IPS DF 19.7 (cell line): ENCODE measurements at regions not wholly inside any gene's neighbourhood (a gene's known extent, or its start where the extent isn't known, plus 50 kb on each side); places are given as distances from the start of the nearest gene placed in this dataset.

ENCODE experiments used
- DNase-seq: peaks from one replicate; pipeline ENCODE4 v3.0.0-alpha.2; 2013; ENCODE audit warnings: low read depth, low spot score

GRCh38 chr15:46703020-46703861 lies 1014.1 kb upstream of the SEMA6D start:
- DNase-seq = no peak

GRCh38 chr15:46703871-46704637 lies 1013.3 kb upstream of the SEMA6D start:
- DNase-seq = no peak

GRCh38 chr15:46707452-46707851 lies 1009.9 kb upstream of the SEMA6D start:
- no peak for DNase-seq

DNA sequence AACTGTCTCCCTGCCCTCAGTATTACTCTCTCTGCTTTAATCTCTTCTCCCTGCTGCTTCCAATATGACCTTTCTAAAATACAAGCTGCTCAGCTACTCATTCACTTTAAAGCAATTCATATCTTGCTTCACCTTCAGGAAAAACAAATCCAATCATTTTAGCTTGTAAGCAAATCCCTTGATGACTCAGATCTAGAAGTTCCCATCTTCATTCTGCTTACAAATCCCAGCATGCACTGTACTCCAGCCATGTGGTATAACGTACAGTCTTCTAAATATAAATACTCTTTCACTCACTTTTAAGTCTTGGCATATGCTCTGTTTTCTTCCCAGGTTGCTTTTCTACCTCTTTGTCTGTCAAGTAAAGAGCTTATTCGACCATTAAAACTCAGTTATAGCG lies 1009.1 kb upstream of the SEMA6D start:
- no peak for DNase-seq

GRCh38 chr15:46709460-46710083 lies 1007.7 kb upstream of the SEMA6D start:
- DNase-seq = no peak

DNA sequence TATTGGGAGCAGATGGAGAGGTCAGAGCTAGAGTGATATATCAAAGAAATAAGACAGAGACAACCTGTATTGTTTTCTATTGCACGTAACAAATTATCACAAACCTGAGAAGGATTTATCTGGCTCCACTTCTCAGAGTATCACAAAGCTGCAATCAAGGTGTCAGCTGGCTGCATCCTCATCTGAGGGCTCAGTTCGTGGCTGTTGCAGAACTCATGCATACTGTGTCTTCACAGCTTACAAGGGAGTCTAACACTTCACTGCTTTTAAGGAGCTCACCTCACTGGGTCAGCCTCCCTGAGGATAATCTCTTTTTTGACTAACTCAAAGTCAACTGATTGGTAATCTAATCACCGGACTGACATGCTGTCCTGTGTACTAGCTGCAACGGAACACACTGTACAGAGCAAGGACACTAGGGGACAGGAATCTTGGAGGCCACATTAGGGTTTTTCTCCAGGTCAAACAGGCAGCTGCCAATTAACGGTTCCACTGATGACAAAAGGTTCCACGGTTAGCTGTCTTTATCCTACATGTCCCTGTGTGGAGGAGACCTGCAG lies 1006.8 kb upstream of the SEMA6D start:
- DNase-seq = no peak

GRCh38 chr15:46713045-46713444 lies 1004.3 kb upstream of the SEMA6D start:
- DNase-seq = no peak

DNA sequence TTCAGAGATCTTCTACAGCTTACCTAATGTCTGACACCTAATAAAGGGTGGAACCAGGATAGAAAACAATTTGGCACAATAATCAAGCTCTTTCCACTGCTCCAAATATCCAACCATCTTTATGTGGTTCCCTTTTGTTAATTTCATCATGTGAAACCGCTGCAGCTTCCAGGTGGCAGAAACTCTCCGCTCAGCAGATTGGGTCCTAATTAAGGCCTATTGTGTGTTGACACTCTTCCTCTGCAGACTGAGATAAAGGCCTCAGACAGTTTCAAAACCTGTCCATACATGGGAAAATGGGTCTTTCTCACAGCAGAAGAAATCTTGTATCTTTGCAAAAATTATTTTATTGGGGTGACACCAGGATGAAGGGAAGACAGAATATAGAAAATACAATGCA lies 1002.4 kb upstream of the SEMA6D start:
- no peak for DNase-seq

- DNase-seq = no peak
Measured at GRCh38 chr15:46723308-46723707, 994.0 kb upstream of the SEMA6D start.

GRCh38 chr15:46732060-46732459 lies 985.2 kb upstream of the SEMA6D start:
- DNase-seq = no peak

DNA sequence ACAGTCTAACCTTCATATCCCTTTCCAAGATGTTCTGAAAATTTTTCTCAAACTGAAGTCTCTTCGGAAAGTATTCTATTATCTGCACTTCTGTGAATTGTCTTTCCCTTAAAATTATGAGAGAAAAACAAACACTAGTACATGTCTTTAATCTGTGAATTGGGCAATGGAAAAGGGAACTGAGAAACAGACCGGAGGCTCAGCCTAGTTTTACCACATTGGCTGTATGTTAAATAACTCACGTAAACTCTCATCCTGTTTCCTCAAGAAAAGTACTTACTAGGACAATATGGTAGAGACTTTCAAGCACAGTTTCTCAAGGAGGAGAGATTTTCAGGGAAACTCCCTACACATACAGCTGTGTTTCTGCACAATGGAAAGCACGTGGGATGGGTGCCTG lies 982.2 kb upstream of the SEMA6D start:
- no peak for DNase-seq

GRCh38 chr15:46751303-46751702 lies 966.0 kb upstream of the SEMA6D start:
- DNase-seq = no peak

- DNase-seq = no peak
Measured at GRCh38 chr15:46753946-46754345, 963.4 kb upstream of the SEMA6D start.

DNA sequence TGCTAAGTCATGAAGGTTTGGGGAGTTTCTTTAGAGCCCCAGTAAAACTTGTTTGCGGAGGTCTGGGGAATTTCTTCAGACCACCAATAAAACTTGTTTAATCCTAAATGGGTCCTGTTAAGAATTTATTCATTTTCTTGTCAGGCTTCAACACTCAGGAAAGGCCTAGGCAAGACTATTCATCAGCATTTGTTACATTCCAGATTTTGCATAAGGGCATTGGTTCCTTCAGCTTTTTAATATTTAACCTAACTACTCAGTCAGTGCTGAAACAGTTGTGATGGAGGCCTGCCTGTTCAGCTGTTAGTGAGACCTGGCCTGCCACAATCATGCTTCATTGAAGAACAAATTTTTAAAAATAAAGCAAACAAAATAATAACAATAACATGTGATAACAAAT lies 954.2 kb upstream of the SEMA6D start:
- DNase-seq = no peak

DNA sequence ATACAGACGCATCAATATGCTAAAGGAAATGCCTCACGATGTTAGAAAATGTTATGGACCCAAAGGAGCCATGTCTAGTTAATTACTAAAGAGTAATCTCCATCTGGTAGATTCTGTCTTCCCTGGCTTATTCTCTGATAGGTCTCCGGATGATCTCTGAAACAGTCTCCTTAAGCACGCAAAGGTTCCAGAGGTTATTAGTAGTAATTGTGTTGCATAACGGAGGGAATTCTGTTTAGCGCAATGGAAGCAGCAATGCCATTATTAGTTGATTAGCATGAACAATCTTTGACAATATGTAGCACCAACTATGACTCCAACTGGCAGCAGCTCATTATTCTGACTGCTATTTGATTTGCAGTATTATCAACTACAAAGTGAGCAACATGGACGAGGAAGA lies 952.5 kb upstream of the SEMA6D start:
- no peak for DNase-seq

DNA sequence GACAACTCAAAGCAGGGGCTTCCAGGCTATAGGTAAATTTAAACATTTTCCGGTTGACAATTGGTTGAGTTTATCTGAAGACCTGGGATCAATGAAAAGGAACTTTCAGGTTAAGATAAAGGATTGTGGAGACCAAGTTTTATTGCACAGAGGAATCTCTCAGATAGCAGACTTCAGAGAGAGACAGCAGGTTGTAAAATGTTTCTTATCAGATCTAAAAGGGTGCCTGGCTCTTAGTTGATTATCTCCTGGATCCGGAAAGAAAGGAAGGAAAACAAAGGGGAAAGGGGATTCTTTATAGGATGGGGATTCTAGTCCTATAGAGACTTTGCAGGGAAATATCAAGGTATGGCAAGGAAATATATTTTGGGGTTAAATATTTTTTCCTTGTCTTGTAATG lies 951.3 kb upstream of the SEMA6D start:
- DNase-seq = no peak

GRCh38 chr15:46768287-46768686 lies 949.0 kb upstream of the SEMA6D start:
- DNase-seq = peak; percentile 7

DNA sequence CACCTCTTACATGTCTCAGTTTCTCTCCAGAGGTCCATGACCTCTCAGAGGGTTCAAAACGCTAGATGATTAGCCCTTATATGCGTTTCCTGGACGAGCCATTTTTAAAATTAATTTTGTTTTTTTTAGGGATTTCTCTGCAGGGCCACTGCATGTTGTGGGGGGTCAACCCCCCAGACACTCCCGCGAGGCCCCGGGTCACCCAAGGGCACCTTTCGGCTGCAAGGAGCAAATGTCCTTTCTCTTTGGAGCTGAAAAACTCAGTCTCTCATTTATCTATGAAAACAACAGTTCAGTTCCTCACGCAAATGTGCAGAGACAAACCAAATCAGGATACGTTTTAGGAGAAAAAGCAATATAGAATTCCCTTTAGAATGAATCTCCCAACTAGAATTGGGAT lies 944.3 kb upstream of the SEMA6D start:
- DNase-seq = no peak

DNA sequence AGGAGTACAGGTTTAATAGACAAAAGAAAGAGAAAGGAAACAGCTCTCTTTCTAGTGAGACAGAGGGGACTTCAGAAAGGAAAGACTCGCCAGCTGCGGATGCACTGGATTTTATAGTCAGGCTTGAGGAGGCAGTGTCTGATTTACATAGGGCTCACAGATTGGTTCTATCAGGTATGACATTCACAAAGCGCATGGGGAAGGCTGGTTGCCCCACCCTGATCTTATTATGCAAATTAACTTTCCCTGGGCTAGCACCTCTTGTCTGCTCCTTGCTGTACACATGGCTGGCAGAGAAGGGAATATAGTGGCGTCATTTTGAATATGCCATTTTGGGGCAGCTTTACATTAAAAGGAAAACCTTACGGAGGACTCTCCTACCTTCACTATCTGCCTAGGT lies 938.4 kb upstream of the SEMA6D start:
- no peak for DNase-seq

GRCh38 chr15:46786590-46787285 lies 930.6 kb upstream of the SEMA6D start:
- no peak for DNase-seq

- no peak for DNase-seq
Measured at GRCh38 chr15:46795685-46796084, 921.6 kb upstream of the SEMA6D start.

- no peak for DNase-seq
Measured at GRCh38 chr15:46808834-46809233, 908.5 kb upstream of the SEMA6D start.
